B cell (primary cell): ENCODE measurements at regions not wholly inside any gene's neighbourhood (a gene's known extent, or its start where the extent isn't known, plus 50 kb on each side); places are given as distances from the start of the nearest gene placed in this dataset.
A peak's percentile ranks its signal among the peaks of the same experiment; 100 is the strongest.

Experiments
- ATAC-seq: fragments of 200-7000 bp; cut with Tn5 transposase; one replicate; pipeline ENCODE4 v1.10.0; 2021; ENCODE audit warnings: low read depth, mild to moderate bottlenecking, moderate number of reproducible peaks, moderate library complexity
- CTCF ChIA-PET: fragments of 350-600 bp; sonication (Branson Sonifier 250); formaldehyde crosslinking; loops from one replicate; lab custom pipeline; 2021; ENCODE audit warnings: antibody characterized with exemption, inconsistent platforms; lab: Charles Lee
- POLR2A ChIA-PET: fragments of 350-600 bp; sonication (Branson Sonifier 250); formaldehyde crosslinking; loops from one replicate; lab custom pipeline; 2021; ENCODE audit warnings: antibody characterized with exemption; lab: Charles Lee
- DNase-seq: peaks from one replicate; pipeline ENCODE4 v3.0.0; 2013
- H2AFZ ChIP-seq: 2 replicates; pipeline ENCODE4 v1.6.1; 2012; ENCODE audit warnings: mild to moderate bottlenecking, low read depth, low read length; ENCODE audit not compliant: insufficient read depth, poor library complexity, severe bottlenecking
- H3K27ac ChIP-seq, 2 donors: 1 replicate in 1 of 2; 2 replicates in 1 of 2; pipeline ENCODE4 v1.5.1; 2012 to 2013; ENCODE audit warnings: low read length in 2 of 2, mild to moderate bottlenecking in 2 of 2, moderate library complexity in 1 of 2
- H3K27me3 ChIP-seq, 4 experiments: fragments of 200-600 bp in 1 of 4; sonication (generic) in 1 of 4; replicated peaks in 1 of 4; 1 replicate in 2 of 4; 2 replicates in 2 of 4; pipeline versions ENCODE4 v1.6.1 to v1.7.0; 2013 to 2016; ENCODE audit warnings: low read length in 3 of 4, mild to moderate bottlenecking in 2 of 4, mixed read lengths in 1 of 4, moderate library complexity in 1 of 4; ENCODE audit not compliant: insufficient read depth in 4 of 4, control insufficient read depth in 3 of 4; ENCODE audit errors: control extremely low read depth in 1 of 4
- H3K36me3 ChIP-seq, 2 experiments: replicated peaks in 1 of 2; 1 replicate in 1 of 2; 2 replicates in 1 of 2; pipeline versions ENCODE4 v1.6.1 to v1.7.1; 2013; ENCODE audit warnings: low read length in 1 of 2; ENCODE audit not compliant: insufficient read depth in 2 of 2, control insufficient read depth in 1 of 2; ENCODE audit errors: control extremely low read depth in 1 of 2, extremely low read depth in 1 of 2
- H3K4me1 ChIP-seq, 2 donors: fragments of 200-600 bp in 1 of 2; sonication (generic) in 1 of 2; 1 replicate in 1 of 2; 2 replicates in 1 of 2; pipeline versions ENCODE4 v1.5.1 to v1.6.1; 2013 to 2017; ENCODE audit warnings: low read length in 2 of 2; ENCODE audit not compliant: control insufficient read depth in 2 of 2, insufficient read depth in 2 of 2
- H3K4me2 ChIP-seq: replicated peaks from 2 replicates; pipeline ENCODE3; 2012; ENCODE audit warnings: mild to moderate bottlenecking, low read depth, low read length; ENCODE audit not compliant: poor library complexity, severe bottlenecking
- H3K4me3 ChIP-seq, 5 experiments: fragments of 200-600 bp in 1 of 5; sonication (generic) in 1 of 5; 1 replicate in 3 of 5; 2 replicates in 2 of 5; pipeline versions ENCODE4 v1.5.1 to v1.7.0; 2011 to 2016; ENCODE audit warnings: low read length in 4 of 5, mild to moderate bottlenecking in 4 of 5, low read depth in 2 of 5, control low read depth in 1 of 5, moderate library complexity in 1 of 5; ENCODE audit not compliant: insufficient read depth in 1 of 5; ENCODE audit errors: control extremely low read depth in 1 of 5, extremely low read depth in 1 of 5
- H3K79me2 ChIP-seq: fragments of 200-600 bp; sonication (generic); one replicate; pipeline ENCODE4 v1.6.0; 2016; ENCODE audit warnings: low read length; ENCODE audit not compliant: control insufficient read depth, insufficient read depth
- H3K9ac ChIP-seq: fragments of 200-600 bp; sonication (generic); 2 replicates; pipeline ENCODE4 v1.6.1; 2017; ENCODE audit warnings: mild to moderate bottlenecking, low read length, moderate library complexity
- H3K9me3 ChIP-seq, 3 donors: one replicate each; pipeline versions ENCODE4 v1.6.1 to v1.7.1; 2013; ENCODE audit warnings: low read length in 2 of 3; ENCODE audit not compliant: control insufficient read depth in 2 of 3, insufficient read depth in 1 of 3; ENCODE audit errors: control extremely low read depth in 1 of 3
- H4K20me1 ChIP-seq: 2 replicates; pipeline ENCODE4 v1.6.0; 2012; ENCODE audit warnings: mild to moderate bottlenecking, low read length; ENCODE audit not compliant: insufficient read depth, control insufficient read depth, poor library complexity, severe bottlenecking
- H3K27ac Mint-ChIP-seq: one replicate; pipeline ENCODE4 v1.8.0; 2021; ENCODE audit warnings: mixed read lengths
- H3K27me3 Mint-ChIP-seq: one replicate; pipeline ENCODE4 v1.8.0; 2021; ENCODE audit warnings: mixed read lengths
- H3K4me1 Mint-ChIP-seq: one replicate; pipeline ENCODE4 v1.8.0; 2021; ENCODE audit warnings: mixed read lengths
- H3K4me3 Mint-ChIP-seq: one replicate; pipeline ENCODE4 v1.8.0; 2021; ENCODE audit warnings: mixed read lengths
- H3K9me3 Mint-ChIP-seq: one replicate; pipeline ENCODE4 v1.8.0; 2022; ENCODE audit warnings: mixed read lengths; ENCODE audit not compliant: insufficient read depth
- EZH2 ChIP-seq: IDR thresholded peaks from 2 replicates; pipeline ENCODE4 v1.6.1; 2012; ENCODE audit warnings: borderline replicate concordance, low read depth, mild to moderate bottlenecking, moderate library complexity, low read length; ENCODE audit not compliant: insufficient read depth, poor library complexity, severe bottlenecking
- WGBS: methylation state at CpG from one replicate; pipeline ENCODE4 v1.1.5; 2013; ENCODE audit warnings: missing lambda C conversion rate; ENCODE audit not compliant: insufficient coverage; 5-methylcytosine and 5-hydroxymethylcytosine counted together
- intact Hi-C: fragments of 100-400 bp; cut with micrococcal nuclease; formaldehyde crosslinking; loops from one replicate; pipeline ENCODE4 v1.10.0; 2022
- TF ChIP-seq, protein P1 (sequence below): fragments of 200-600 bp; IDR thresholded peaks from one replicate; pipeline ENCODE4 v1.8.0; 2022; ENCODE audit warnings: antibody characterized with exemption, mild to moderate bottlenecking

DNA sequence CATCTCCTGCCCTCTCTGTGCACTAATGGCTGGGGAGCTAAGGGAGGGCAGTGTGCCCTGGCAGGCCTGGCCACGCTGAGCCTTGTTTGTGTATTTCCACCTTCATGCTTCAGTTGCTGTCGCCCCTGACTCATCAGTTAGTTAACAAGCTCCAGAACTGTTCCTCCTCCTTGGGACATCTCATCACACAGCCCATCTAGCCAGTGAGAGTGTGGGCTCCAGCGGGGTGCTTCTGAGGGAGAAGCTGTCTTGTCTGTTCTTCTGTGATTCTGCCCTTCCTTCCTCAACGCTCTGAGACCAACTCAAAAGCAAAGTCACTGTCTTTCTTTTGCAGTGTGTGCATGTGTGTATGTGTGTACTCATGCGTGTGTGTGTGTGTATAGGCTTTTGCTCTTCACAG, 58.3 kb upstream of the CPEB4 start:
- Histone ChIP-seq H3K36me3 (no peaks in the 10 kb centered on the region), H4K20me1 (no peaks in the 10 kb centered on the region), H3K4me2 (peak overlapping the region; percentile 42), H3K9me3 (peaks cover 0 to 5% (median 4%) of the 10 kb centered on the region in 3 donors), H3K27ac (no peak overlapping the region), H2AFZ (peak overlapping the region; percentile 26), H3K4me1 (peaks cover 60 to 67% of the 10 kb centered on the region in 2 donors), H3K9ac (no peak overlapping the region), H3K4me3 (no peak overlapping the region), H3K79me2 (no peaks in the 10 kb centered on the region), H3K27me3 (no peaks in the 10 kb centered on the region)
- ATAC-seq: peak; percentile 42
- TF ChIP-seq EZH2: no peak
- TF ChIP-seq, protein P1, sequence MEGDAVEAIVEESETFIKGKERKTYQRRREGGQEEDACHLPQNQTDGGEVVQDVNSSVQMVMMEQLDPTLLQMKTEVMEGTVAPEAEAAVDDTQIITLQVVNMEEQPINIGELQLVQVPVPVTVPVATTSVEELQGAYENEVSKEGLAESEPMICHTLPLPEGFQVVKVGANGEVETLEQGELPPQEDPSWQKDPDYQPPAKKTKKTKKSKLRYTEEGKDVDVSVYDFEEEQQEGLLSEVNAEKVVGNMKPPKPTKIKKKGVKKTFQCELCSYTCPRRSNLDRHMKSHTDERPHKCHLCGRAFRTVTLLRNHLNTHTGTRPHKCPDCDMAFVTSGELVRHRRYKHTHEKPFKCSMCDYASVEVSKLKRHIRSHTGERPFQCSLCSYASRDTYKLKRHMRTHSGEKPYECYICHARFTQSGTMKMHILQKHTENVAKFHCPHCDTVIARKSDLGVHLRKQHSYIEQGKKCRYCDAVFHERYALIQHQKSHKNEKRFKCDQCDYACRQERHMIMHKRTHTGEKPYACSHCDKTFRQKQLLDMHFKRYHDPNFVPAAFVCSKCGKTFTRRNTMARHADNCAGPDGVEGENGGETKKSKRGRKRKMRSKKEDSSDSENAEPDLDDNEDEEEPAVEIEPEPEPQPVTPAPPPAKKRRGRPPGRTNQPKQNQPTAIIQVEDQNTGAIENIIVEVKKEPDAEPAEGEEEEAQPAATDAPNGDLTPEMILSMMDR: no peak
- intact Hi-C loops: no loop called here
- POLR2A ChIA-PET: no interaction called here
- Mint-ChIP-seq H3K4me3 (peak overlapping the region; percentile 18), H3K4me1 (peaks cover 74% of the 10 kb centered on the region), H3K27ac (peak overlapping the region; percentile 54), H3K27me3 (no peaks in the 10 kb centered on the region), H3K9me3 (peaks cover 2% of the 10 kb centered on the region)
- peak; percentile 27 for DNase-seq
- no CpG with 5 or more reads among the region's 5 CpGs for WGBS
- CTCF ChIA-PET: interaction anchor here (0.6 to 1.4 kb wide), 4 partner anchors 9 to 172 kb away, joined by 3 to 5 read pairs (median 4); partner anchors contain the start of gene CPEB4

DNA sequence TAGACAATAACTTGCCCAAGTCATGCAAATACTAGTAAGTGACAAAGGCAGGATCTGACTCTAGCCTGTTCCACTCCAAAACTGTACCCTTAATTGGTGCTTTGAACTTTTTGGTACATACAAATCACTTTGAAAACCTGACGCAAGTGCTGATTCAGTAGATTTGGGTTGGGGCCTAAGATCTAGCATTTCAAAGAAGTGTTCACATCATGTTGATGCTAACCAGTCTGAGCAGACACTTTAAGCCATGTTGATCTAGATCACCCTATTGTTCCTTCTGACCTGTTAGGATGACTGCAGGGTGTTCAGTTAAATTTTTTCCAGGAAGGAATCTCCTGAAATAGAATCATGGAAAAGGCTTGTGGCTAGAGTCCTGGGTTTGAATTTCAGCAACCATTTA, 57.7 kb upstream of the CPEB4 start:
- H3K4me1 Mint-ChIP-seq: peaks cover 74% of the 10 kb centered on the region
- H3K27ac Mint-ChIP-seq: no peak overlapping the region
- ATAC-seq (no peak), DNase-seq (no peak)
- CTCF ChIA-PET: interaction anchor here (0.6 to 1.4 kb wide), 6 partner anchors 10 to 173 kb away, joined by 3 to 5 read pairs (median 4); partner anchors contain the start of gene CPEB4
- no peaks in the 10 kb centered on the region for H3K27me3 Mint-ChIP-seq
- Histone ChIP-seq H3K27ac (no peak overlapping the region), H3K9me3 (peaks cover 0 to 5% (median 4%) of the 10 kb centered on the region in 3 donors), H3K27me3 (no peaks in the 10 kb centered on the region), H3K4me3 (no peak overlapping the region), H3K79me2 (no peaks in the 10 kb centered on the region), H2AFZ (no peak overlapping the region), H4K20me1 (no peaks in the 10 kb centered on the region), H3K36me3 (no peaks in the 10 kb centered on the region), H3K4me2 (peak overlapping the region; percentile 42), H3K9ac (no peak overlapping the region), H3K4me1 (peaks cover 54 to 67% of the 10 kb centered on the region in 2 donors)
- 70% methylated on average over 1 of the region's 1 CpG for WGBS
- intact Hi-C loops: no loop called here
- POLR2A ChIA-PET: no interaction called here
- H3K4me3 Mint-ChIP-seq: no peak overlapping the region
- TF ChIP-seq, protein P1: no peak
- TF ChIP-seq EZH2: no peak
- peaks cover 2% of the 10 kb centered on the region for H3K9me3 Mint-ChIP-seq
